Ishikawa (cell line): ENCODE measurements at regions not wholly inside any gene's neighbourhood (a gene's known extent, or its start where the extent isn't known, plus 50 kb on each side); places are given as distances from the start of the nearest gene placed in this dataset.

Source experiments
- CEBPB ChIP-seq: IDR thresholded peaks from 2 replicates; pipeline ENCODE4 v1.6.1; 2012
- EGR1 ChIP-seq: IDR thresholded peaks from 2 replicates; pipeline ENCODE4 v1.6.1; 2012
- EP300 ChIP-seq: IDR thresholded peaks from 2 replicates; pipeline ENCODE4 v1.6.1; 2012; ENCODE audit warnings: borderline replicate concordance
- NFIC ChIP-seq: IDR thresholded peaks from 2 replicates; pipeline ENCODE4 v1.6.1; 2012
- TAF1 ChIP-seq: IDR thresholded peaks from 2 replicates; pipeline ENCODE4 v1.6.1; 2012; ENCODE audit warnings: low read depth, mild to moderate bottlenecking
- TCF12 ChIP-seq: IDR thresholded peaks from 2 replicates; pipeline ENCODE4 v1.6.1; 2012; ENCODE audit warnings: low read depth
- USF1 ChIP-seq: IDR thresholded peaks from 2 replicates; pipeline ENCODE4 v1.6.1; 2012
- TF ChIP-seq, protein P1 (sequence below): IDR thresholded peaks from 2 replicates; pipeline ENCODE4 v1.6.1; 2012; ENCODE audit warnings: low read depth, mild to moderate bottlenecking
- TF ChIP-seq, protein P2 (sequence below): IDR thresholded peaks from 2 replicates; pipeline ENCODE4 v1.6.1; 2012

DNA sequence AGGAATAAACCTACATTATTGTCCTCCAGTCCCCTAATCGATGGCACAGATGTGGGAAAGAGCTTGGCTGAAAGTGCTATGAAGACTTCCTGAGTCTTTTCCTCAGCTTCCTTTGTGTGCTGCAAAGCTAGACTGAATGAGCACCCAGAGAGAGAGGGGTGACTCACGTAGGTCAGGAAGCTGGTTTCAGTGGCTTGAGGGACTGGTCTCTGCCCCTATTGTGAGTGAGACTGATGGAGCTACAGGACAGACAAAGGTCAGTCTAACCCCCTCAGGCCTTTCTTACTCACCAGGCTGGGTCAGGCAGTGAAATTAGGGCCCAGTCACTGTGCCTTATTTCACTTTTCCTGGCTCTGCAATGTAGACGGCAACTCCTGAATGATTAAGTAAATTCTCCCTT, 171.1 kb upstream of the GRB10 start:
- TF ChIP-seq EP300 (no peak), TAF1 (no peak), USF1 (no peak), CEBPB (no peak), NFIC (no peak), EGR1 (no peak), TCF12 (no peak)
- TF ChIP-seq, protein P1, sequence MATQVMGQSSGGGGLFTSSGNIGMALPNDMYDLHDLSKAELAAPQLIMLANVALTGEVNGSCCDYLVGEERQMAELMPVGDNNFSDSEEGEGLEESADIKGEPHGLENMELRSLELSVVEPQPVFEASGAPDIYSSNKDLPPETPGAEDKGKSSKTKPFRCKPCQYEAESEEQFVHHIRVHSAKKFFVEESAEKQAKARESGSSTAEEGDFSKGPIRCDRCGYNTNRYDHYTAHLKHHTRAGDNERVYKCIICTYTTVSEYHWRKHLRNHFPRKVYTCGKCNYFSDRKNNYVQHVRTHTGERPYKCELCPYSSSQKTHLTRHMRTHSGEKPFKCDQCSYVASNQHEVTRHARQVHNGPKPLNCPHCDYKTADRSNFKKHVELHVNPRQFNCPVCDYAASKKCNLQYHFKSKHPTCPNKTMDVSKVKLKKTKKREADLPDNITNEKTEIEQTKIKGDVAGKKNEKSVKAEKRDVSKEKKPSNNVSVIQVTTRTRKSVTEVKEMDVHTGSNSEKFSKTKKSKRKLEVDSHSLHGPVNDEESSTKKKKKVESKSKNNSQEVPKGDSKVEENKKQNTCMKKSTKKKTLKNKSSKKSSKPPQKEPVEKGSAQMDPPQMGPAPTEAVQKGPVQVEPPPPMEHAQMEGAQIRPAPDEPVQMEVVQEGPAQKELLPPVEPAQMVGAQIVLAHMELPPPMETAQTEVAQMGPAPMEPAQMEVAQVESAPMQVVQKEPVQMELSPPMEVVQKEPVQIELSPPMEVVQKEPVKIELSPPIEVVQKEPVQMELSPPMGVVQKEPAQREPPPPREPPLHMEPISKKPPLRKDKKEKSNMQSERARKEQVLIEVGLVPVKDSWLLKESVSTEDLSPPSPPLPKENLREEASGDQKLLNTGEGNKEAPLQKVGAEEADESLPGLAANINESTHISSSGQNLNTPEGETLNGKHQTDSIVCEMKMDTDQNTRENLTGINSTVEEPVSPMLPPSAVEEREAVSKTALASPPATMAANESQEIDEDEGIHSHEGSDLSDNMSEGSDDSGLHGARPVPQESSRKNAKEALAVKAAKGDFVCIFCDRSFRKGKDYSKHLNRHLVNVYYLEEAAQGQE, result no peak
- TF ChIP-seq, protein P2, sequence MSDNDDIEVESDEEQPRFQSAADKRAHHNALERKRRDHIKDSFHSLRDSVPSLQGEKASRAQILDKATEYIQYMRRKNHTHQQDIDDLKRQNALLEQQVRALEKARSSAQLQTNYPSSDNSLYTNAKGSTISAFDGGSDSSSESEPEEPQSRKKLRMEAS, result no peak
